ENCODE measurements at regions not wholly inside any gene's neighbourhood (a gene's known extent, or its start where the extent isn't known, plus 50 kb on each side); places are given as distances from the start of the nearest gene placed in this dataset.
"Not testable (repeated sequence)": the region's sequence is repeated elsewhere in the genome, so short reads cannot be mapped to it uniquely, and the experiment has no call there.

DNA sequence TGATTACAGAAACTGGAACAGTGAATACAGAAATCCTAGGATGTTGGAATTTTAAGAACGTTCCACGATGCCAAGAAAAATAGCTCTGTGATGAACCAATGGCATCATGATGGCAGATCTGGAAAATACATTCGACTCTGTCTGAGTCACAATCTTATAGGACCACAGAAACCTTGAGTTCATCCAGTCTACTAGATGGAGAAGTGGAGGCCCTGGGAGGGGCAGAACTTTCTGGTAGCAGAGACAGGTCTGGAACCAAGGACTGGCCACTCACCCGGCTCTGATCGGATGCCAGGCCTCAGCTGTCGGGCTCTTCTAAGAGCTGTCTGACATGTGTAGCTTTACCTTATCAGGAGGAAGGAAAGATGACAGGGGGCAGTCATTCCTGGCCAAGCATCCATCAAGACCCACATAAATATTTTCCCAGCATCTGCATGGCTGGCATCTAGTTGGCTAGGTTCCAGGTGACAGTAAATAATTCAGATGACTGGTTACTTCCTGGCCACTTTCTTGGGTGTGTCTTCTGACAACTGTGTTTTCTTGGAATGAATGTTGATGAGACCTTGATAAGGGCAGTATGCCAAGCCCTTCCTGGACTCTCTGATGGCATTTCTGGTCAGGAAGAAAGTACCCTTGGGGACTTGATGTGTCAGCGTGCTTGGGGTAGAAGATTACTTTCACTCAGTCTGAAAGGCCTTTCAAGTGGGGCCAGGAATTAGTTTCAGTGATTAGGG lies 72.6 kb upstream of the TRABD2B start:
- H3K27ac ChIP-seq, result no peak overlapping the region
- H3K9me3 ChIP-seq, result no peaks in the 10 kb centered on the region
- no peaks in the 10 kb centered on the region for H3K36me3 ChIP-seq
- DNase-seq, result no peak
- WGBS (ENCODE audit: insufficient coverage, low coverage, low lambda C conversion rate, missing lambda C conversion rate), result 62% methylated on average over 4 of the region's 7 CpGs
- no peaks in the 10 kb centered on the region for H3K27me3 ChIP-seq
- H3K4me1 ChIP-seq, result peaks cover 0 to 17% (median 0%) of the 10 kb centered on the region in 4 donors
- no peak for TF ChIP-seq POLR2A (IDR thresholded peaks at IDR 0.05)
- TF ChIP-seq CTCF (IDR thresholded peaks at IDR 0.05), result no peak
- intact Hi-C loops (cut with DNase I), result loop anchor here in 1 of 2 donors (5.0 kb wide), 1 partner anchor 328 kb away; no protein-coding TSS in a partner anchor
- ATAC-seq, result no peak
- H3K4me3 ChIP-seq, result no peak overlapping the region

- Histone ChIP-seq H3K9me3 (no peaks in the 10 kb centered on the region), H3K4me3 (no peak overlapping the region), H3K4me1 (peaks cover 0 to 17% (median 0%) of the 10 kb centered on the region in 4 donors), H3K27ac (no peak overlapping the region), H3K36me3 (no peaks in the 10 kb centered on the region), H3K27me3 (no peaks in the 10 kb centered on the region)
- DNase-seq (peak in 1 of 3 donors; percentile 2), ATAC-seq (no peak)
- intact Hi-C loops (cut with DNase I), result loop anchor here in 1 of 2 donors (5.0 kb wide), 1 partner anchor 326 kb away; no protein-coding TSS in a partner anchor
- TF ChIP-seq CTCF (IDR thresholded peaks at IDR 0.05) (no peak), POLR2A (IDR thresholded peaks at IDR 0.05) (no peak)
- 86% methylated on average over 1 of the region's 1 CpG for WGBS (ENCODE audit: insufficient coverage, low coverage, low lambda C conversion rate, missing lambda C conversion rate)
Observed at GRCh38 chr1:48068206-48068605, 71.0 kb upstream of the TRABD2B start.

GRCh38 chr1:48066936-48067335 lies 69.8 kb upstream of the TRABD2B start:
- 79% methylated on average over 2 of the region's 4 CpGs for WGBS (ENCODE audit: insufficient coverage, low coverage, low lambda C conversion rate, missing lambda C conversion rate)
- intact Hi-C loops (cut with DNase I), result loop anchor here in 1 of 2 donors (5.0 kb wide), 1 partner anchor 325 kb away; no protein-coding TSS in a partner anchor
- ATAC-seq, result no peak

DNA sequence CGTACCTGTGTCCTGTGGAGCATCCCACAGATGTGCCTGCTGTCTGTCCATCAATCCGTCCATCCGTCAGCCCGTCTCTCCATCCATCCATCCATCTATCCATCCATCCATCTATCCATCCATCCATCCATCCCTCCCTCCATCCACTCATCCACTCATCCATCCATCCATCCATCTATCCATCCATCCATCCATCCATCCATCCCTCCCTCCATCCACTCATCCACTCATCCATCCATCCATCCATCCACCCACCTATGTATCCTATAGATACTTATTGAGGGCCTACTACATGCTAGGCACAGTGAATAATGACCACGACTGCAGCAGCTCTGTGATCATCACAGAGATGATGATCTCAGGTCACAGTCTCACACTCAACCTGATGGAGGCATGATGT lies 67.5 kb upstream of the TRABD2B start:
- not testable (repeated sequence) for H3K4me3 ChIP-seq, ATAC-seq, DNase-seq, H3K27me3 ChIP-seq, H3K36me3 ChIP-seq, H3K27ac ChIP-seq, H3K9me3 ChIP-seq
- intact Hi-C loops (cut with DNase I), result loop anchor here in 1 of 2 donors (5.0 kb wide), 1 partner anchor 322 kb away; no protein-coding TSS in a partner anchor
- WGBS (ENCODE audit: insufficient coverage, low coverage, low lambda C conversion rate, missing lambda C conversion rate), result 92% methylated on average over 5 of the region's 5 CpGs
- H3K4me1 ChIP-seq, result peaks cover 0 to 25% (median 6%) of the 10 kb centered on the region in 4 donors

More at GRCh38 chr1:48066936-48067335, 69.8 kb upstream of the TRABD2B start:
- H3K4me1 ChIP-seq, result peaks cover 0 to 30% (median 1%) of the 10 kb centered on the region in 4 donors
- H3K4me3 ChIP-seq, result no peak overlapping the region
- DNase-seq, result peak in 1 of 3 donors; percentile 31
- no peak for TF ChIP-seq POLR2A (IDR thresholded peaks at IDR 0.05)
- no peak for TF ChIP-seq CTCF (IDR thresholded peaks at IDR 0.05)
- no peak overlapping the region for H3K27ac ChIP-seq
- H3K27me3 ChIP-seq, result no peaks in the 10 kb centered on the region
- H3K9me3 ChIP-seq, result no peaks in the 10 kb centered on the region
- H3K36me3 ChIP-seq, result no peaks in the 10 kb centered on the region

- Histone ChIP-seq H3K27ac (peak overlapping the region in 1 of 3 donors; percentile 49), H3K9me3 (no peaks in the 10 kb centered on the region), H3K4me1 (peaks cover 0 to 25% (median 6%) of the 10 kb centered on the region in 4 donors), H3K36me3 (no peaks in the 10 kb centered on the region), H3K4me3 (no peak overlapping the region), H3K27me3 (no peaks in the 10 kb centered on the region)
- intact Hi-C loops (cut with DNase I), result no loop called here
- DNase-seq, result peak; percentile 37 to 77 (median 62)
- WGBS (ENCODE audit: insufficient coverage, low coverage, low lambda C conversion rate, missing lambda C conversion rate), result 8% methylated on average over 1 of the region's 1 CpG
- no peak for TF ChIP-seq POLR2A (IDR thresholded peaks at IDR 0.05)
- TF ChIP-seq CTCF (IDR thresholded peaks at IDR 0.05), result no peak
- peak; percentile 70 to 96 (median 92) for ATAC-seq
Observed at GRCh38 chr1:48062353-48062752, 65.2 kb upstream of the TRABD2B start.

Data from right lobe of liver (tissue), 6 donors.